ENCODE measurements at regions not wholly inside any gene's neighbourhood (a gene's known extent, or its start where the extent isn't known, plus 50 kb on each side); places are given as distances from the start of the nearest gene placed in this dataset.

- no peak for ATAC-seq
- no peak for DNase-seq
- intact Hi-C loops (cut with DNase I) = no loop called here
These were observed 59.4 kb upstream of the AHR start for GRCh38 chr7:17239046-17239445.

- intact Hi-C loops (cut with DNase I) = no loop called here
These were observed 58.5 kb upstream of the AHR start for GRCh38 chr7:17239683-17240521.

GRCh38 chr7:17242504-17242903 is 55.9 kb upstream of the AHR start:
- ATAC-seq (no peak), DNase-seq (no peak)
- intact Hi-C loops (cut with DNase I) = no loop called here

More at GRCh38 chr7:17239683-17240521, 58.5 kb upstream of the AHR start:
- DNase-seq = no peak
- peak in 1 of 2 donors; percentile 77 for ATAC-seq

GRCh38 chr7:17244786-17245185 is 53.7 kb upstream of the AHR start:
- ATAC-seq (no peak), DNase-seq (no peak)
- intact Hi-C loops (cut with DNase I) = no loop called here

- no peak for ATAC-seq
- intact Hi-C loops (cut with DNase I) = no loop called here
- no peak for DNase-seq
These were observed 51.1 kb upstream of the AHR start for GRCh38 chr7:17247357-17247756.

- DNase-seq (no peak), ATAC-seq (no peak)
- intact Hi-C loops (cut with DNase I) = no loop called here
These were observed 49.9 kb upstream of the AHR start for GRCh38 chr7:17248527-17248926.

Data from left cardiac atrium (tissue), 4 donors.